ENCODE measurements at regions not wholly inside any gene's neighbourhood (a gene's known extent, or its start where the extent isn't known, plus 50 kb on each side); places are given as distances from the start of the nearest gene placed in this dataset.

DNA sequence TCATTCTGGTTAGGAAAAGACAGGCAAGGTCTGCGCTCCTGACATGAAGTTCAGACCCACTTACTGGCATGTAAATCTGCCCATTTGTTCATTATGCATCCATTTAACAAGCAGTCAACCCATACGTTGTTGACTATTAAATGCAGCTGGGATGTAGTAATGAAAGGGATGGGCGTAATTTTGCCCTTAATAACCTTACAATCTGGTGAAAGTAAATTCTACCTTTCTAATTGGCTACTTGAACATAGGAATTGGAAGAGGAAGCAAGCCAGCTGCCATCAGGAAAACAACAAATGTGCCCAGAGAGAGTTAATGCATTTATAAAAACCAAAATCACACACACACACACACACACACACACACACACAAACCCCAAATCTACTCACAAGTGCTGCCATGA lies 170.2 kb upstream of the PITRM1 start:
- no peaks in the 10 kb centered on the region for H3K9me3 ChIP-seq
- H3K27me3 ChIP-seq = peaks cover 3% of the 10 kb centered on the region
- DNase-seq (ENCODE audit: low spot score in 2 of 2) = no peak
- TF ChIP-seq, protein P1, sequence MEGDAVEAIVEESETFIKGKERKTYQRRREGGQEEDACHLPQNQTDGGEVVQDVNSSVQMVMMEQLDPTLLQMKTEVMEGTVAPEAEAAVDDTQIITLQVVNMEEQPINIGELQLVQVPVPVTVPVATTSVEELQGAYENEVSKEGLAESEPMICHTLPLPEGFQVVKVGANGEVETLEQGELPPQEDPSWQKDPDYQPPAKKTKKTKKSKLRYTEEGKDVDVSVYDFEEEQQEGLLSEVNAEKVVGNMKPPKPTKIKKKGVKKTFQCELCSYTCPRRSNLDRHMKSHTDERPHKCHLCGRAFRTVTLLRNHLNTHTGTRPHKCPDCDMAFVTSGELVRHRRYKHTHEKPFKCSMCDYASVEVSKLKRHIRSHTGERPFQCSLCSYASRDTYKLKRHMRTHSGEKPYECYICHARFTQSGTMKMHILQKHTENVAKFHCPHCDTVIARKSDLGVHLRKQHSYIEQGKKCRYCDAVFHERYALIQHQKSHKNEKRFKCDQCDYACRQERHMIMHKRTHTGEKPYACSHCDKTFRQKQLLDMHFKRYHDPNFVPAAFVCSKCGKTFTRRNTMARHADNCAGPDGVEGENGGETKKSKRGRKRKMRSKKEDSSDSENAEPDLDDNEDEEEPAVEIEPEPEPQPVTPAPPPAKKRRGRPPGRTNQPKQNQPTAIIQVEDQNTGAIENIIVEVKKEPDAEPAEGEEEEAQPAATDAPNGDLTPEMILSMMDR (IDR thresholded peaks at IDR 0.05) = no peak
- TF ChIP-seq POLR2AphosphoS5 (IDR thresholded peaks at IDR 0.05) = no peak
- no peak for TF ChIP-seq EP300 (IDR thresholded peaks at IDR 0.05)
- TF ChIP-seq POLR2A (IDR thresholded peaks at IDR 0.05) = no peak
- WGBS = 79% methylated on average over 3 of the region's 3 CpGs
- no peak overlapping the region for H3K27ac ChIP-seq
- no peaks in the 10 kb centered on the region for H3K36me3 ChIP-seq
- no peak overlapping the region for H3K4me3 ChIP-seq
- no peaks in the 10 kb centered on the region for H3K4me1 ChIP-seq

DNA sequence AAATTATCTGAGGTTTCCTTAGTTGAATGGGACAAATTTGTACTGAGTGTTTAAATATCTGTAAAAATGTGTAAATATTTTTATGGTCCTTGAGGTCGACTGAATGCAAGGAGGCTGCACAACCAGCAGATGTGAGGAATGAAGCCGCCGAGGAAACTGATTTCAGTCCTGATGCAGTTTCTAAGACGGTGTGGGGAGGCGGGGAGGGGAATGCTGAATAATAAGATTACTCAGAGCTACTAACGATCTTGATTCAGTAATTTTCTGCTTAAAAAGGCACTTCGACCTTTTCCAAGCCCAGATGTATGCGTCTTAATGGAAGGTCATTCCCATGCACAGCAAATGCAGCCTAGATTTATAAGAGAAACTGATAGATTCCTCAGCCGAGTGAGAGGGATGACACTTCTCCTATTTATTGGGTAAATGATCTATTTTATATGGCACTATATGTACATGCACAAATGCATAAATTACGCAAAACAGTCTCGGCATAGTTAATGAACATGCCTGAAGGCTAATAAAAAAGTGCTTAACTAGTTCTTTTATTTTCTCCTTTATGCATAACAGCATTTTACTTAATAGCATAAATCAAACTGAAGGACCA lies 167.6 kb upstream of the PITRM1 start:
- WGBS = 78% methylated on average over 11 of the region's 11 CpGs
- peaks cover under 1% of the 10 kb centered on the region for H3K27me3 ChIP-seq
- TF ChIP-seq, protein P1 (IDR thresholded peaks at IDR 0.05) = no peak
- no peak for TF ChIP-seq EP300 (IDR thresholded peaks at IDR 0.05)
- no peak for TF ChIP-seq POLR2A (IDR thresholded peaks at IDR 0.05)
- TF ChIP-seq POLR2AphosphoS5 (IDR thresholded peaks at IDR 0.05) = no peak
- H3K4me3 ChIP-seq = no peak overlapping the region
- no peaks in the 10 kb centered on the region for H3K36me3 ChIP-seq
- H3K9me3 ChIP-seq = no peaks in the 10 kb centered on the region
- no peak overlapping the region for H3K27ac ChIP-seq
- DNase-seq (ENCODE audit: low spot score in 2 of 2) = no peak
- no peaks in the 10 kb centered on the region for H3K4me1 ChIP-seq

DNA sequence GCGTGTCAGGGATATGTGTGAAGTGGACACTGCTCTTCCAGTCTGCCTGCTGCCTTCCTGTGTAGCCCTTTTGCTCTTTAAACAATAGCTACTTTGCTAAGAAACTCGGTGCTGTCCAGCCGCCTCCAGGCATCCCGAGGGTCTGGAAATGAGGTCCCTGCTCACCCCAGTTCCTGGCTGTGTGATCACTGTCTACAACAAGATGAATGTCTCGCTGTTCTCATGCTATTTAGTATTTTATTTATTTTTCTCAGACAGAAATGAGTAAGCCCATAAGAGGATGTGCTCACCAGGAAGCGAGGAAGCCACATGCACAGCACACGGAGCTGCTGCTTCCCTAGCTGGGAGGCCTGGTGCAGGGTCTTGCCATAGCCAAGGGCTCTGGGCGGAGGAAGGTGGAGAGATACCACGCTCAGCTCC lies 167.0 kb upstream of the PITRM1 start:
- Histone ChIP-seq H3K9me3 (no peaks in the 10 kb centered on the region), H3K36me3 (no peaks in the 10 kb centered on the region), H3K4me1 (no peaks in the 10 kb centered on the region), H3K27ac (no peak overlapping the region), H3K4me3 (no peak overlapping the region), H3K27me3 (no peaks in the 10 kb centered on the region)
- TF ChIP-seq EP300 (IDR thresholded peaks at IDR 0.05) (no peak), POLR2A (IDR thresholded peaks at IDR 0.05) (no peak), POLR2AphosphoS5 (IDR thresholded peaks at IDR 0.05) (no peak)
- TF ChIP-seq, protein P1 (IDR thresholded peaks at IDR 0.05) = no peak
- no peak for DNase-seq (ENCODE audit: low spot score in 2 of 2)
- 57% methylated on average over 9 of the region's 9 CpGs for WGBS

DNA sequence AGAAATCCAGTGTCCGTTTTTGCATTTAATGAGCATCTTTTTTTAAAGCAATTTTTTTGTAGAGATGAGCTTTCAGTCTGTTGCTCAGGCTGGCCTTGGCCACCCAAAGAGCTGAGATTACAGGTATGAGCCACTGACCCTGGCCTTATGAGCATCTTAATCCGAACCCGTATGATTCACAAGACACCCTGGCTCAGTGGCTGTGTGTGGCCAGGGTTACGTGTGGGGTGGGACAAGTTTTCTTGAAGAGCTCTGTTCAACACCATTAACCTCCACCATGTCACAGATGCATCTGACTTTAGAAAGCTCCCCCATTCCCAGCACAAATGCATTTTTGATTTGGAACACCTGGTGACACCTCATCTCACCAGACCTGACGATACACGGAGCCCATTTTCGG lies 166.5 kb upstream of the PITRM1 start:
- 86% methylated on average over 7 of the region's 7 CpGs for whole genome bisulfite sequencing

DNA sequence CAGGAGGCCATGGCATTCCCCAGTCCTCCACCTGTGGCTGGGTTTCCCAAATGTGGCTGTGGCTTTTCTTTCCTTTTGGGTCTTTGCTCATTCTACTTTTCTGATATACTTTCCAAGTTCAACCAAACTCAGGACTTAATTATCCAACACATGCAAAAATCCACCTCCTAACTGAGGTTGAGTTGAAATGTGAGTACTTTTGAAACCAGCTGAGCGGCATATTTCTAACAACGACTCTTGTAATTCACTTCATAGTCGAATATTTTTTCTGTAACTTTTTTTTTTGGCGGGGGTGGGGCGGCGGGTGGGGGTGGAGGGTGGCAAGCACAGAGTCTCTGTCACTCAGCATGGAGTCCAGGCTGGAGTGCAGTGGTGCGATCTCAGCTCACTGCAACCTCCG lies 165.2 kb upstream of the PITRM1 start:
- Histone ChIP-seq H3K36me3 (no peaks in the 10 kb centered on the region), H3K4me1 (no peaks in the 10 kb centered on the region), H3K27ac (no peak overlapping the region), H3K9me3 (no peaks in the 10 kb centered on the region), H3K27me3 (no peaks in the 10 kb centered on the region), H3K4me3 (no peak overlapping the region)
- DNase-seq (ENCODE audit: low spot score in 2 of 2) = no peak
- TF ChIP-seq, protein P1 (IDR thresholded peaks at IDR 0.05) = no peak
- TF ChIP-seq POLR2A (IDR thresholded peaks at IDR 0.05) (no peak), POLR2AphosphoS5 (IDR thresholded peaks at IDR 0.05) (no peak), EP300 (IDR thresholded peaks at IDR 0.05) (no peak)
- 88% methylated on average over 8 of the region's 8 CpGs for WGBS

More for the DNA sequence above, 166.5 kb upstream of the PITRM1 start:
- no peaks in the 10 kb centered on the region for H3K4me1 ChIP-seq
- no peak for TF ChIP-seq POLR2A (IDR thresholded peaks at IDR 0.05)
- no peak for TF ChIP-seq POLR2AphosphoS5 (IDR thresholded peaks at IDR 0.05)
- TF ChIP-seq, protein P1 (IDR thresholded peaks at IDR 0.05) = no peak
- TF ChIP-seq EP300 (IDR thresholded peaks at IDR 0.05) = no peak
- no peaks in the 10 kb centered on the region for H3K27me3 ChIP-seq
- no peak overlapping the region for H3K4me3 ChIP-seq
- DNase-seq (ENCODE audit: low spot score in 2 of 2) = no peak
- no peaks in the 10 kb centered on the region for H3K36me3 ChIP-seq
- H3K9me3 ChIP-seq = no peaks in the 10 kb centered on the region
- H3K27ac ChIP-seq = no peak overlapping the region

Data from suprapubic skin (tissue), 4 donors.